ENCODE measurements at regions not wholly inside any gene's neighbourhood (a gene's known extent, or its start where the extent isn't known, plus 50 kb on each side); places are given as distances from the start of the nearest gene placed in this dataset.

DNA sequence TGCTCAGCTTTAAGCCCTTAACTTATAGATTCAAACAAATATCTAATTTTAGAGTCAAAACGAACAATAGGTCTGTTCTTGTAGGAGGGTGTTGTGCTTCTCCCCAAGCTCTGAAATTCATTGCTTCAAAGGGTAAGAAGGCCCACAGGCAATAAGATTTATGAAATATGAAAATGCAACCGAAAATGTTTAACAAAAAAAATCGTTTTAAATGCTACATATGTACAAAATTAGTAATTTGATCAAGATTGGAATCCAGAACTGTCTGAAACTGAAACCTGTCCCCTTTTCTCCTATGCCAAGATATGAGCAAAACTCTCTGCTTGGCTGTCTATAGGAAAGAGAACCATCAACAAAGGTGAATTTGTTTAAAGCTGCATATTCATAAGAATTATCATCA is 534.3 kb downstream of the PLPP3 start:
- Histone ChIP-seq H3K79me2 (ENCODE audit: control insufficient read depth, insufficient read depth, low read length) (no peaks in the 10 kb centered on the region), H3K27ac (ENCODE audit: insufficient read depth, low read length) (no peak overlapping the region), H4K20me1 (ENCODE audit: control insufficient read depth, extremely low read depth, insufficient read depth, low read length) (no peaks in the 10 kb centered on the region), H3K4me1 (ENCODE audit: control insufficient read depth, extremely low read depth, insufficient read depth, low read length) (no peaks in the 10 kb centered on the region), H3K4me3 (replicated peaks in 1 of 4; ENCODE audit: control extremely low read depth in 1 of 4, insufficient read depth in 1 of 4, low read depth in 3 of 4, low read length in 4 of 4) (no peak overlapping the region), H3K9me3 (ENCODE audit: control insufficient read depth, insufficient read depth, low read depth, low read length) (no peaks in the 10 kb centered on the region), H3K4me2 (ENCODE audit: extremely low read depth, insufficient read depth, low read length) (no peak overlapping the region), H3K27me3 (ENCODE audit: control insufficient read depth, insufficient read depth, low read length) (no peaks in the 10 kb centered on the region), H3K36me3 (ENCODE audit: control insufficient read depth, insufficient read depth, low read length) (no peaks in the 10 kb centered on the region), H2AFZ (ENCODE audit: low read length) (no peak overlapping the region), H3K9ac (ENCODE audit: insufficient read depth, low read length) (no peak overlapping the region)
- no peak for DNase-seq (ENCODE audit: low read depth in 2 of 2)
- TF ChIP-seq EZH2 (IDR thresholded peaks at IDR 0.05; ENCODE audit: low read length, missing control alignments): no peak
- TF ChIP-seq, protein P1, sequence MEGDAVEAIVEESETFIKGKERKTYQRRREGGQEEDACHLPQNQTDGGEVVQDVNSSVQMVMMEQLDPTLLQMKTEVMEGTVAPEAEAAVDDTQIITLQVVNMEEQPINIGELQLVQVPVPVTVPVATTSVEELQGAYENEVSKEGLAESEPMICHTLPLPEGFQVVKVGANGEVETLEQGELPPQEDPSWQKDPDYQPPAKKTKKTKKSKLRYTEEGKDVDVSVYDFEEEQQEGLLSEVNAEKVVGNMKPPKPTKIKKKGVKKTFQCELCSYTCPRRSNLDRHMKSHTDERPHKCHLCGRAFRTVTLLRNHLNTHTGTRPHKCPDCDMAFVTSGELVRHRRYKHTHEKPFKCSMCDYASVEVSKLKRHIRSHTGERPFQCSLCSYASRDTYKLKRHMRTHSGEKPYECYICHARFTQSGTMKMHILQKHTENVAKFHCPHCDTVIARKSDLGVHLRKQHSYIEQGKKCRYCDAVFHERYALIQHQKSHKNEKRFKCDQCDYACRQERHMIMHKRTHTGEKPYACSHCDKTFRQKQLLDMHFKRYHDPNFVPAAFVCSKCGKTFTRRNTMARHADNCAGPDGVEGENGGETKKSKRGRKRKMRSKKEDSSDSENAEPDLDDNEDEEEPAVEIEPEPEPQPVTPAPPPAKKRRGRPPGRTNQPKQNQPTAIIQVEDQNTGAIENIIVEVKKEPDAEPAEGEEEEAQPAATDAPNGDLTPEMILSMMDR (conservative IDR thresholded peaks at IDR 0.05 in 1 of 2, IDR thresholded peaks at IDR 0.05 in 1 of 2; ENCODE audit: low read depth in 1 of 2, low read length in 2 of 2): no peak

DNA sequence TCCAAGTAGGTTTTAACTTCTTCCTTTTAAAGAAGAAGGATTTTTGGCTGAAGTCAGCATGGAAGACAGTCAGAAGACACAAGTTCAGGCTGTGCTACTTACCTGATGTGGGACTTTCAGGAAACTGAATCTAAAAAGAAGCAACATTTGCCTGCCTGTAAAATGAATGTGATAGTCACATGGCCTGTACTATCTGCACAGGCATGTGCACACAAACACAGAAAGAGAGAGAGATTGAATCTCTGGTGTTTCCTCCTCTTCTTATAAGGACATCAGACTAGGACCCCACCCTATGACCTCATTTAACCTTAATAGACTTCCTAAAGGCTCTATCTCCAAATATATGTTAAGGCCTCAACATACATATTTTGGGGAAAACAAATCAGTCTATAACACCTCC is 542.9 kb downstream of the PLPP3 start:
- Histone ChIP-seq H4K20me1 (ENCODE audit: control insufficient read depth, extremely low read depth, insufficient read depth, low read length) (no peaks in the 10 kb centered on the region), H3K79me2 (ENCODE audit: control insufficient read depth, insufficient read depth, low read length) (no peaks in the 10 kb centered on the region), H3K9me3 (ENCODE audit: control insufficient read depth, insufficient read depth, low read depth, low read length) (no peaks in the 10 kb centered on the region), H2AFZ (ENCODE audit: low read length) (no peak overlapping the region), H3K27me3 (ENCODE audit: control insufficient read depth, insufficient read depth, low read length) (no peaks in the 10 kb centered on the region), H3K4me3 (replicated peaks in 1 of 4; ENCODE audit: control extremely low read depth in 1 of 4, insufficient read depth in 1 of 4, low read depth in 3 of 4, low read length in 4 of 4) (no peak overlapping the region), H3K27ac (ENCODE audit: insufficient read depth, low read length) (no peak overlapping the region), H3K9ac (ENCODE audit: insufficient read depth, low read length) (no peak overlapping the region), H3K4me1 (ENCODE audit: control insufficient read depth, extremely low read depth, insufficient read depth, low read length) (no peaks in the 10 kb centered on the region), H3K4me2 (ENCODE audit: extremely low read depth, insufficient read depth, low read length) (no peak overlapping the region), H3K36me3 (ENCODE audit: control insufficient read depth, insufficient read depth, low read length) (no peaks in the 10 kb centered on the region)
- TF ChIP-seq, protein P1 (conservative IDR thresholded peaks at IDR 0.05 in 1 of 2, IDR thresholded peaks at IDR 0.05 in 1 of 2; ENCODE audit: low read depth in 1 of 2, low read length in 2 of 2): no peak
- TF ChIP-seq EZH2 (IDR thresholded peaks at IDR 0.05; ENCODE audit: low read length, missing control alignments): no peak
- no peak for DNase-seq (ENCODE audit: low read depth in 2 of 2)

DNA sequence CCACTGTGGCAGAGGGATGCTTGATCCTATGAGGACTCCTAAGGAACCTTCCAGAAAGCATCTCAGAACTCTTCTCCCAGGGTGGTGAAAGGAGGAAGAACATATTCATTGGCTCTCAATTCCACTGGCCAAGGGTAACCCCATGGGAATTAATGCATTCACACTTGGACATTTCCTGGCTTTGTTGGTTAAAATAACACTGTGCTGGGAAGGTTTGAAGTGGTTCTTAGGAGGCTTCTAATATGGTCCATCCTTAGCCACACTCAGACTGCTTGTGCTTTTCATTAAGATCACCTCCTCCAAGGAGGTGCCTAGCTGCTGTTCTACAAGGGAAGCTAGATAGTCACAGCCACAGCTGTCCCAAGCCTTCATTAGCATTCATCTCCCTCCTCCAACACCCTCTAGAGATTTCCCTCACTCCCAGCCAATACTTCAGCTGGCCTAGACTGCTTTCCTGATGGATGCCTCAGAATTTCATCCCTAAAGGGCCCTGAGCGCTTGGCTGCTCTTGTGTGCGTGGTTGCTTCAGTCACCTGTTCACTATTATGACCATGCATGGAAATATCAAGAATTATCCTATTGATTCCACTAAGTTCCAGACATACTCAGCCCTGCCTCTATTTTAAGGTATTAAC is 544.4 kb downstream of the PLPP3 start:
- no peak overlapping the region for H3K27ac ChIP-seq (ENCODE audit: insufficient read depth, low read length)
- no peak overlapping the region for H3K4me3 ChIP-seq (replicated peaks in 1 of 4; ENCODE audit: control extremely low read depth in 1 of 4, insufficient read depth in 1 of 4, low read depth in 3 of 4, low read length in 4 of 4)
- H3K4me1 ChIP-seq (ENCODE audit: control insufficient read depth, extremely low read depth, insufficient read depth, low read length): no peaks in the 10 kb centered on the region
- no peaks in the 10 kb centered on the region for H3K9me3 ChIP-seq (ENCODE audit: control insufficient read depth, insufficient read depth, low read depth, low read length)
- H4K20me1 ChIP-seq (ENCODE audit: control insufficient read depth, extremely low read depth, insufficient read depth, low read length): no peaks in the 10 kb centered on the region
- TF ChIP-seq, protein P1 (conservative IDR thresholded peaks at IDR 0.05 in 1 of 2, IDR thresholded peaks at IDR 0.05 in 1 of 2; ENCODE audit: low read depth in 1 of 2, low read length in 2 of 2): no peak
- no peak for TF ChIP-seq EZH2 (IDR thresholded peaks at IDR 0.05; ENCODE audit: low read length, missing control alignments)
- no peaks in the 10 kb centered on the region for H3K79me2 ChIP-seq (ENCODE audit: control insufficient read depth, insufficient read depth, low read length)
- no peak overlapping the region for H2AFZ ChIP-seq (ENCODE audit: low read length)
- H3K4me2 ChIP-seq (ENCODE audit: extremely low read depth, insufficient read depth, low read length): no peak overlapping the region
- no peaks in the 10 kb centered on the region for H3K27me3 ChIP-seq (ENCODE audit: control insufficient read depth, insufficient read depth, low read length)
- no peak for DNase-seq (ENCODE audit: low read depth in 2 of 2)
- H3K36me3 ChIP-seq (ENCODE audit: control insufficient read depth, insufficient read depth, low read length): no peaks in the 10 kb centered on the region
- H3K9ac ChIP-seq (ENCODE audit: insufficient read depth, low read length): no peak overlapping the region
